OCI-LY3 (cell line): ENCODE measurements at regions not wholly inside any gene's neighbourhood (a gene's known extent, or its start where the extent isn't known, plus 50 kb on each side); places are given as distances from the start of the nearest gene placed in this dataset.

Experiments
- H2AFZ ChIP-seq: fragments of 200-600, 300-600 bp; shearing (Covaris generic); 2 replicates; pipeline ENCODE4 v1.6.0; 2014; ENCODE audit warnings: antibody characterized with exemption, low read depth, low read length
- H3K27ac ChIP-seq: fragments of 200-600, 300-600 bp; sonication (generic); 2 replicates; pipeline ENCODE4 v1.5.1; 2014; ENCODE audit warnings: mild to moderate bottlenecking, low read length, moderate library complexity, mixed read lengths
- H3K27me3 ChIP-seq: fragments of 200-600, 300-600 bp; sonication (generic); 2 replicates; pipeline ENCODE4 v1.6.1; 2014; ENCODE audit warnings: low read depth, low read length, mixed read lengths
- H3K36me3 ChIP-seq: fragments of 200-600, 300-600 bp; sonication (generic); replicated peaks from 2 replicates; pipeline ENCODE3; 2014; ENCODE audit warnings: low read depth, low read length, mixed read lengths
- H3K4me1 ChIP-seq: fragments of 300-600, 200-600 bp; sonication (generic); 2 replicates; pipeline ENCODE4 v1.6.1; 2014; ENCODE audit warnings: low read length, mixed read lengths
- H3K4me2 ChIP-seq: fragments of 200-600, 300-600 bp; sonication (generic); 2 replicates; pipeline ENCODE4 v1.6.1; 2014; ENCODE audit warnings: low read length, mixed read lengths
- H3K4me3 ChIP-seq: fragments of 300-600, 200-600 bp; sonication (generic); 2 replicates; pipeline ENCODE4 v1.5.1; 2014; ENCODE audit warnings: antibody characterized with exemption, mild to moderate bottlenecking, low read length, moderate library complexity
- H3K79me2 ChIP-seq: fragments of 300-600, 200-600 bp; shearing (Covaris generic); 2 replicates; pipeline ENCODE4 v1.6.1; 2014; ENCODE audit warnings: mild to moderate bottlenecking, low read length, mixed read lengths
- H3K9ac ChIP-seq: fragments of 300-600, 200-600 bp; shearing (Covaris generic); 2 replicates; pipeline ENCODE4 v1.6.0; 2014; ENCODE audit warnings: mild to moderate bottlenecking, low read length, moderate library complexity
- H3K9me3 ChIP-seq: fragments of 200-600, 300-600 bp; shearing (Covaris generic); 2 replicates; pipeline ENCODE4 v1.6.1; 2014; ENCODE audit warnings: low read length, mixed read lengths; ENCODE audit not compliant: insufficient read depth
- H4K20me1 ChIP-seq: fragments of 200-600, 300-600 bp; sonication (generic); 2 replicates; pipeline ENCODE4 v1.6.1; 2016; ENCODE audit warnings: low read length, mixed read lengths; ENCODE audit not compliant: insufficient read depth
- EZH2phosphoT487 ChIP-seq: fragments of 200-600 bp; shearing (Covaris generic); IDR thresholded peaks from 2 replicates; pipeline ENCODE4 v1.6.1; 2018; ENCODE audit warnings: antibody characterized with exemption, mixed run types, low read depth
- TF ChIP-seq, protein P1 (sequence below): fragments of 200-600, 300-600 bp; sonication (generic); IDR thresholded peaks from 2 replicates; pipeline ENCODE4 v1.5.1; 2014; ENCODE audit warnings: antibody characterized with exemption, low read length, low read depth

DNA sequence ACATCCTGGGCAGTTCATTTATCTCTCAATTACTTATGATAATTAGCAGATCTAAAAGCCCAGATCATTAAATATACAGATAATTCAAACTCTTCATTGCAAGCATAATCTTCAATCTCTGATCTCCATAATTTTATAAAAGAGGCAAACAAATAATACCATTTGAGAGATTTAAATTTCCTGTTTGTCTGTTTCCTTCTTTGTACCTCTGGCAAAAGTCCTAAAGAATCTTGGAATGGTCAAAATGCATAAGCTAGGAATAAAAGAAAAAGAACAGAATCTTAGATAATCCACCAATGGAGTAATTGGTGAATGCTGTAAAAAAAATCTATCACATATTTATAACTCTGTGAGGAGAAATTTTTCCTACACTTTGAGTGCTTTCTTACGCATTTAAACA lies 1080.9 kb upstream of the ZEB2 start:
- no peak overlapping the region for H3K27ac ChIP-seq
- no peaks in the 10 kb centered on the region for H4K20me1 ChIP-seq
- no peak overlapping the region for H3K4me2 ChIP-seq
- no peak for TF ChIP-seq EZH2phosphoT487
- H3K79me2 ChIP-seq, result no peaks in the 10 kb centered on the region
- no peak overlapping the region for H2AFZ ChIP-seq
- peaks cover 14% of the 10 kb centered on the region for H3K4me1 ChIP-seq
- no peaks in the 10 kb centered on the region for H3K36me3 ChIP-seq
- no peak overlapping the region for H3K9ac ChIP-seq
- no peak overlapping the region for H3K4me3 ChIP-seq
- no peaks in the 10 kb centered on the region for H3K9me3 ChIP-seq
- no peaks in the 10 kb centered on the region for H3K27me3 ChIP-seq

DNA sequence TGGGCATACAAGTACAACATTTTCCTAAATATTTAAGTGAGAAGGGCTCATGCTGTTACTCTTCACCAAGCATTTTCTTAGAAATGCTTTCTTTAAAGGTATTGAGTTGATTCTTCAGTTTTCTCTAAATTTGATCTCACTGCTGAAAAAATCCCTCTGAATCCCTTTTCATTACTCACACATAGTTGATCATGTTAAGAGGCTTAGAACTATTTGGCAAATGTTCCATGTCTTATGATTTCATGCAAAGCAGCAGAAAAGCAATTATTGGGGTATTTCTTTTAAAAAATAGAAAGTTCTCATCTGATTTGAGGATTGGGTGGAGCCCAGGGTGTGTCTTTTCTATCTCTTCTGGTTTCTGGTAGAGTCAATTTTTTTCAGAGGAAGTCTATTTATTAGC lies 1079.8 kb upstream of the ZEB2 start:
- Histone ChIP-seq H3K79me2 (no peaks in the 10 kb centered on the region), H3K9me3 (no peaks in the 10 kb centered on the region), H3K4me1 (peaks cover 16% of the 10 kb centered on the region), H3K36me3 (no peaks in the 10 kb centered on the region), H4K20me1 (no peaks in the 10 kb centered on the region), H3K9ac (no peak overlapping the region), H3K27ac (no peak overlapping the region), H2AFZ (no peak overlapping the region), H3K4me3 (no peak overlapping the region), H3K27me3 (no peaks in the 10 kb centered on the region), H3K4me2 (no peak overlapping the region)
- TF ChIP-seq, protein P1, sequence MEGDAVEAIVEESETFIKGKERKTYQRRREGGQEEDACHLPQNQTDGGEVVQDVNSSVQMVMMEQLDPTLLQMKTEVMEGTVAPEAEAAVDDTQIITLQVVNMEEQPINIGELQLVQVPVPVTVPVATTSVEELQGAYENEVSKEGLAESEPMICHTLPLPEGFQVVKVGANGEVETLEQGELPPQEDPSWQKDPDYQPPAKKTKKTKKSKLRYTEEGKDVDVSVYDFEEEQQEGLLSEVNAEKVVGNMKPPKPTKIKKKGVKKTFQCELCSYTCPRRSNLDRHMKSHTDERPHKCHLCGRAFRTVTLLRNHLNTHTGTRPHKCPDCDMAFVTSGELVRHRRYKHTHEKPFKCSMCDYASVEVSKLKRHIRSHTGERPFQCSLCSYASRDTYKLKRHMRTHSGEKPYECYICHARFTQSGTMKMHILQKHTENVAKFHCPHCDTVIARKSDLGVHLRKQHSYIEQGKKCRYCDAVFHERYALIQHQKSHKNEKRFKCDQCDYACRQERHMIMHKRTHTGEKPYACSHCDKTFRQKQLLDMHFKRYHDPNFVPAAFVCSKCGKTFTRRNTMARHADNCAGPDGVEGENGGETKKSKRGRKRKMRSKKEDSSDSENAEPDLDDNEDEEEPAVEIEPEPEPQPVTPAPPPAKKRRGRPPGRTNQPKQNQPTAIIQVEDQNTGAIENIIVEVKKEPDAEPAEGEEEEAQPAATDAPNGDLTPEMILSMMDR, result no peak
- no peak for TF ChIP-seq EZH2phosphoT487

DNA sequence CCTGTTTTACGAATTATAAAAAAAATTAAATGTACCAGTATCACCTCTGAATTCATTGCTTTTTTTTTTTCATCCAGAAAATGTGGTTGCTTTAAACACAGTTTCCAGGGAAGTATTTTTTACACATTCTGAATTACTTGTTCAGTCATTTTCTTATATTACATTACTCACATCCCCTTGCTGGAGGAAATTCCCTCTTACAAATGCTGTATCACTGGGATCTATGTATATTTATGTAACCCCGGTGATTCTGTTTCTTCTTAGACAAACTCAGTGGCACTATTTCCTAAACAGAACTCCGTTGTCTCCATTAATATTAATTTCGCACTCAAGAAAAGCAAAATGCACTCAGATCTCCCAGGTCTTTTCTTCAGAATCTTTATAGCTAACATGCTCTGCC lies 1078.5 kb upstream of the ZEB2 start:
- no peak overlapping the region for H2AFZ ChIP-seq
- H3K27ac ChIP-seq, result no peak overlapping the region

DNA sequence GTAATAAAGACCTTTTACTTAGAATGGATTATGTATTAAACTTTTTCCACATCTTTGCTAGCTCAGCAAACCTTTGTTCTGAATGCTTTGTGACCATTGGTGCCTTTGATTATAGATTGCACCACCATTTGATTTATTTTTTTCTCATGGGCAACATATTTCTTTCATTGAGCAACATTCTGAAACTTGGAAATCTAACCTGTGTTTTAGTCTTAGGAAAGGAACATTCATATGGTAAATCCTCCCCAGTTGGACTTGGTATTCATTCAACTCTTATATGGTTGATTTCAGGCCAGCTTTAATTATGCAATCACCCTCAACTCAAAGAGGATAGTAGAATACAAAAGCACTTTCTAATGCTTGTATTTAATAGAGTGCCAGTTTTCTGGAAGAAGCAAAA lies 1077.9 kb upstream of the ZEB2 start:
- no peak for TF ChIP-seq EZH2phosphoT487
- TF ChIP-seq, protein P1, result no peak
- H3K79me2 ChIP-seq, result no peaks in the 10 kb centered on the region
- H3K9ac ChIP-seq, result no peak overlapping the region
- H3K4me1 ChIP-seq, result peaks cover 33% of the 10 kb centered on the region
- no peaks in the 10 kb centered on the region for H3K27me3 ChIP-seq
- H3K4me3 ChIP-seq, result no peak overlapping the region
- no peak overlapping the region for H3K27ac ChIP-seq
- no peak overlapping the region for H2AFZ ChIP-seq
- H3K9me3 ChIP-seq, result no peaks in the 10 kb centered on the region
- no peaks in the 10 kb centered on the region for H3K36me3 ChIP-seq
- no peak overlapping the region for H3K4me2 ChIP-seq
- no peaks in the 10 kb centered on the region for H4K20me1 ChIP-seq

More for the DNA sequence above, 1078.5 kb upstream of the ZEB2 start:
- Histone ChIP-seq H3K9me3 (no peaks in the 10 kb centered on the region), H3K79me2 (no peaks in the 10 kb centered on the region), H3K4me2 (no peak overlapping the region), H3K9ac (no peak overlapping the region), H3K4me3 (no peak overlapping the region), H3K4me1 (peaks cover 28% of the 10 kb centered on the region), H3K27me3 (no peaks in the 10 kb centered on the region), H3K36me3 (no peaks in the 10 kb centered on the region), H4K20me1 (no peaks in the 10 kb centered on the region)
- TF ChIP-seq, protein P1, result no peak
- TF ChIP-seq EZH2phosphoT487, result no peak

DNA sequence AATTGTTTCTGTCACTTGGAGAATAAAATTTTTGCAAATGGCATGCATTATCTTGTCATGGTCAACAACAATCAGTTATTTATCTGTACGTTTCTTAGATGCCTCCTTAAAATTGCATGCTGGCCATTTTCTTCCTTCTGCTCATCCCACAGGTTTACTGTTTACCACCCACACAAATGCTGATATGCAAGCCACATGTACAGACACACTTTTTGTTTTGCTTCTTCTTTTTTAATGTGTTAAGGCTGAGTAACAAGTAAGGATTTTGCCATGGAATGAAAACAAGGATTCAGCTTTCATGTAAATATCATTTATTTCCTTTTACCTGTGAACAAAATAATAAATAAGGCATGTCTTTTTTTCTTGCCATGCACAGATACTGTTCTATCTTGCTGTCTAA lies 1077.1 kb upstream of the ZEB2 start:
- Histone ChIP-seq H3K9me3 (no peaks in the 10 kb centered on the region), H3K79me2 (no peaks in the 10 kb centered on the region), H3K9ac (no peak overlapping the region), H3K27me3 (no peaks in the 10 kb centered on the region), H3K4me3 (no peak overlapping the region), H4K20me1 (no peaks in the 10 kb centered on the region), H3K27ac (no peak overlapping the region), H3K4me1 (peaks cover 41% of the 10 kb centered on the region), H2AFZ (no peak overlapping the region), H3K4me2 (no peak overlapping the region), H3K36me3 (no peaks in the 10 kb centered on the region)
- TF ChIP-seq EZH2phosphoT487, result no peak
- TF ChIP-seq, protein P1, result no peak
